ENCODE measurements at regions not wholly inside any gene's neighbourhood (a gene's known extent, or its start where the extent isn't known, plus 50 kb on each side); places are given as distances from the start of the nearest gene placed in this dataset.

DNA sequence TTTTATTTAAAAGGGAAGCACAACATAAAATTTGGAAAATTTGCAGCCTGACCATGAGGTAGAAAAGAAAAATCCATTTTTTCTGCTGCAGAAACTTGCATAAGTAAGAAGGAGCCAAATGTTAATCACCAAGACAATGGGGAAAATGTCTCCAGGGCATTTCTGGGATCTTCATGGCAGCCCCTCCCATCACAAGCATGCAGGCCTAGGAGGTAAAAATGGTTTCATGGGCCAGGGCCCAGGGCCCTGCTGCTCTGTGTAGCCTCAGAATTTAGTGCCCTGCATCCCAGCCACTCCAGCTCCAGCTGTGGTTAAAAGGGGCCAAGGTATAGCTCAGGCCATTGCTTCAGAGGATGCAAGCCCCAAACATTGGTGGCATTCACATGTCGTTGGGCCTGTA is 735.6 kb downstream of the GALC start:
- TF ChIP-seq TAF1 (conservative IDR thresholded peaks at IDR 0.05) (no peak), RXRA (IDR thresholded peaks at IDR 0.05) (no peak), HNF4G (IDR thresholded peaks at IDR 0.05) (no peak), RAD21 (IDR thresholded peaks at IDR 0.05) (no peak), SP1 (IDR thresholded peaks at IDR 0.05) (no peak), FOXA2 (IDR thresholded peaks at IDR 0.05) (no peak)
- TF ChIP-seq, protein P1, sequence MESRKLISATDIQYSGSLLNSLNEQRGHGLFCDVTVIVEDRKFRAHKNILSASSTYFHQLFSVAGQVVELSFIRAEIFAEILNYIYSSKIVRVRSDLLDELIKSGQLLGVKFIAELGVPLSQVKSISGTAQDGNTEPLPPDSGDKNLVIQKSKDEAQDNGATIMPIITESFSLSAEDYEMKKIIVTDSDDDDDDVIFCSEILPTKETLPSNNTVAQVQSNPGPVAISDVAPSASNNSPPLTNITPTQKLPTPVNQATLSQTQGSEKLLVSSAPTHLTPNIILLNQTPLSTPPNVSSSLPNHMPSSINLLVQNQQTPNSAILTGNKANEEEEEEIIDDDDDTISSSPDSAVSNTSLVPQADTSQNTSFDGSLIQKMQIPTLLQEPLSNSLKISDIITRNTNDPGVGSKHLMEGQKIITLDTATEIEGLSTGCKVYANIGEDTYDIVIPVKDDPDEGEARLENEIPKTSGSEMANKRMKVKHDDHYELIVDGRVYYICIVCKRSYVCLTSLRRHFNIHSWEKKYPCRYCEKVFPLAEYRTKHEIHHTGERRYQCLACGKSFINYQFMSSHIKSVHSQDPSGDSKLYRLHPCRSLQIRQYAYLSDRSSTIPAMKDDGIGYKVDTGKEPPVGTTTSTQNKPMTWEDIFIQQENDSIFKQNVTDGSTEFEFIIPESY (IDR thresholded peaks at IDR 0.05), result no peak
- TF ChIP-seq, protein P2, sequence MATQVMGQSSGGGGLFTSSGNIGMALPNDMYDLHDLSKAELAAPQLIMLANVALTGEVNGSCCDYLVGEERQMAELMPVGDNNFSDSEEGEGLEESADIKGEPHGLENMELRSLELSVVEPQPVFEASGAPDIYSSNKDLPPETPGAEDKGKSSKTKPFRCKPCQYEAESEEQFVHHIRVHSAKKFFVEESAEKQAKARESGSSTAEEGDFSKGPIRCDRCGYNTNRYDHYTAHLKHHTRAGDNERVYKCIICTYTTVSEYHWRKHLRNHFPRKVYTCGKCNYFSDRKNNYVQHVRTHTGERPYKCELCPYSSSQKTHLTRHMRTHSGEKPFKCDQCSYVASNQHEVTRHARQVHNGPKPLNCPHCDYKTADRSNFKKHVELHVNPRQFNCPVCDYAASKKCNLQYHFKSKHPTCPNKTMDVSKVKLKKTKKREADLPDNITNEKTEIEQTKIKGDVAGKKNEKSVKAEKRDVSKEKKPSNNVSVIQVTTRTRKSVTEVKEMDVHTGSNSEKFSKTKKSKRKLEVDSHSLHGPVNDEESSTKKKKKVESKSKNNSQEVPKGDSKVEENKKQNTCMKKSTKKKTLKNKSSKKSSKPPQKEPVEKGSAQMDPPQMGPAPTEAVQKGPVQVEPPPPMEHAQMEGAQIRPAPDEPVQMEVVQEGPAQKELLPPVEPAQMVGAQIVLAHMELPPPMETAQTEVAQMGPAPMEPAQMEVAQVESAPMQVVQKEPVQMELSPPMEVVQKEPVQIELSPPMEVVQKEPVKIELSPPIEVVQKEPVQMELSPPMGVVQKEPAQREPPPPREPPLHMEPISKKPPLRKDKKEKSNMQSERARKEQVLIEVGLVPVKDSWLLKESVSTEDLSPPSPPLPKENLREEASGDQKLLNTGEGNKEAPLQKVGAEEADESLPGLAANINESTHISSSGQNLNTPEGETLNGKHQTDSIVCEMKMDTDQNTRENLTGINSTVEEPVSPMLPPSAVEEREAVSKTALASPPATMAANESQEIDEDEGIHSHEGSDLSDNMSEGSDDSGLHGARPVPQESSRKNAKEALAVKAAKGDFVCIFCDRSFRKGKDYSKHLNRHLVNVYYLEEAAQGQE (IDR thresholded peaks at IDR 0.05), result no peak
- Histone ChIP-seq H3K27ac (ENCODE audit: low read depth in 1 of 2, low read length in 2 of 2) (no peak overlapping the region), H3K4me3 (ENCODE audit: low read depth in 1 of 3, low read length in 3 of 3) (no peak overlapping the region), H3K27me3 (ENCODE audit: control insufficient read depth in 4 of 4, insufficient read depth in 4 of 4, low read length in 3 of 4) (no peaks in the 10 kb centered on the region), H3K4me1 (ENCODE audit: control insufficient read depth in 4 of 4, insufficient read depth in 4 of 4, low read length in 3 of 4) (no peaks in the 10 kb centered on the region), H3K36me3 (ENCODE audit: control insufficient read depth in 4 of 4, insufficient read depth in 3 of 4, low read depth in 1 of 4, low read length in 3 of 4) (no peaks in the 10 kb centered on the region), H3K9me3 (ENCODE audit: control insufficient read depth in 4 of 4, low read length in 3 of 4) (no peaks in the 10 kb centered on the region), H3K9ac (ENCODE audit: low read depth in 1 of 2, low read length in 2 of 2) (no peak overlapping the region)
- no peak for DNase-seq (ENCODE audit: low spot score)
- WGBS, result 55% methylated on average over 1 of the region's 1 CpG

DNA sequence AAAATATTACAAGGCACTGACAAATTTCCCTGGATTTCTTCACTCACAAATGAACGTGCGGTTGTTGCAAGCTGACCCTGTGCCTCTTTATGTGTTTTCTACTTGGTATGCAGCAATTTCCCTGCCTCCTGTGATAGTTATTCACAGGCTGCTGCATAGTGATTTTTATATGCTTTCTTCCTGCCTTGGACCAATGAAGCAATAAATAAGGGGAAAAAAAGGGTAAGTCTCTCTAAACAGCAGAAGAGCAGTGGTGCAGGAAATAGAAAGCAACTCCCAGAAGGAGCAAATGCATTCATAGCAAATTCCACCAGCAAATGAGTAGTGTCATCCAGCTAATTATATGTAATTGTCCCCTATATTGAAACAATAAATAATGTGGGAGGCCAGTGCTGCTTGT is 737.9 kb downstream of the GALC start:
- Histone ChIP-seq H3K27ac (ENCODE audit: low read depth in 1 of 2, low read length in 2 of 2) (no peak overlapping the region), H3K9me3 (ENCODE audit: control insufficient read depth in 4 of 4, low read length in 3 of 4) (no peaks in the 10 kb centered on the region), H3K4me3 (ENCODE audit: low read depth in 1 of 3, low read length in 3 of 3) (no peak overlapping the region), H3K4me1 (ENCODE audit: control insufficient read depth in 4 of 4, insufficient read depth in 4 of 4, low read length in 3 of 4) (no peaks in the 10 kb centered on the region), H3K27me3 (ENCODE audit: control insufficient read depth in 4 of 4, insufficient read depth in 4 of 4, low read length in 3 of 4) (no peaks in the 10 kb centered on the region), H3K9ac (ENCODE audit: low read depth in 1 of 2, low read length in 2 of 2) (no peak overlapping the region), H3K36me3 (ENCODE audit: control insufficient read depth in 4 of 4, insufficient read depth in 3 of 4, low read depth in 1 of 4, low read length in 3 of 4) (no peaks in the 10 kb centered on the region)
- DNase-seq (ENCODE audit: low spot score), result no peak
- no peak for TF ChIP-seq NR2F2 (IDR thresholded peaks at IDR 0.05)
- TF ChIP-seq, protein P3, sequence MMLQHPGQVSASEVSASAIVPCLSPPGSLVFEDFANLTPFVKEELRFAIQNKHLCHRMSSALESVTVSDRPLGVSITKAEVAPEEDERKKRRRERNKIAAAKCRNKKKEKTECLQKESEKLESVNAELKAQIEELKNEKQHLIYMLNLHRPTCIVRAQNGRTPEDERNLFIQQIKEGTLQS (IDR thresholded peaks at IDR 0.05), result no peak
- no peak for TF ChIP-seq SP1 (IDR thresholded peaks at IDR 0.05)
- TF ChIP-seq, protein P4, sequence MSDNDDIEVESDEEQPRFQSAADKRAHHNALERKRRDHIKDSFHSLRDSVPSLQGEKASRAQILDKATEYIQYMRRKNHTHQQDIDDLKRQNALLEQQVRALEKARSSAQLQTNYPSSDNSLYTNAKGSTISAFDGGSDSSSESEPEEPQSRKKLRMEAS (IDR thresholded peaks at IDR 0.05), result no peak
- no peak for TF ChIP-seq JUND (IDR thresholded peaks at IDR 0.05)
- 83% methylated on average over 2 of the region's 2 CpGs for WGBS

DNA sequence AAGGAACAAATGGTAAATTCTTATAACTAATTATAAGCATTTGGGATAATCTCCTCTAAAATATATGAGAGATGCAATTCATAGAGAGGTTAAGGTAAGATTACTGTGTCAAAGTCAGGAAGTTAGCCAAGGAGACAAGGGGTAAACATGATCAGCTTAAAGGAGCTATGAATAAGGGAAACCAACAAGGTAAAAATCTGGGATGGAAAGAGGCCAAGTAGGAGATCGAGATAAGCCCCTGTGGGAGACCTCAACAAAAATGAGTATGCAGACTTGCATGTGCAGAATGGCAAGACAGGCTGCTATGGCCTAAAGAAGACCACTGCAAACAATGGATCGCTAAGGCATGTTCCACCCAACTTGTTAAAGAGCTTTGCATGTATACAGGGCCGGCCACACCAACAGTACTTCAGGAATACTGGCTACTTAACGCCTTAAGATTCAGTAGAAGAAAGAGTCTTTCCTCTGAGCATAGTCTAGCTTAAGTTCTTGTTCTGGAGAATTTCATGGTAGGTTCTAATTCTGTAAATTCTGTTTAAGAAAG is 738.6 kb downstream of the GALC start:
- no peak for DNase-seq (ENCODE audit: low spot score)
- Histone ChIP-seq H3K4me1 (ENCODE audit: control insufficient read depth in 4 of 4, insufficient read depth in 4 of 4, low read length in 3 of 4) (no peaks in the 10 kb centered on the region), H3K36me3 (ENCODE audit: control insufficient read depth in 4 of 4, insufficient read depth in 3 of 4, low read depth in 1 of 4, low read length in 3 of 4) (no peaks in the 10 kb centered on the region), H3K27me3 (ENCODE audit: control insufficient read depth in 4 of 4, insufficient read depth in 4 of 4, low read length in 3 of 4) (no peaks in the 10 kb centered on the region), H3K27ac (ENCODE audit: low read depth in 1 of 2, low read length in 2 of 2) (no peak overlapping the region), H3K4me3 (ENCODE audit: low read depth in 1 of 3, low read length in 3 of 3) (no peak overlapping the region), H3K9ac (ENCODE audit: low read depth in 1 of 2, low read length in 2 of 2) (no peak overlapping the region), H3K9me3 (ENCODE audit: control insufficient read depth in 4 of 4, low read length in 3 of 4) (no peaks in the 10 kb centered on the region)
- TF ChIP-seq YY1 (IDR thresholded peaks at IDR 0.05) (no peak), RXRA (IDR thresholded peaks at IDR 0.05) (no peak), TAF1 (conservative IDR thresholded peaks at IDR 0.05) (no peak), RAD21 (IDR thresholded peaks at IDR 0.05) (no peak), HNF4A (conservative IDR thresholded peaks at IDR 0.05) (no peak), JUND (IDR thresholded peaks at IDR 0.05) (no peak), GABPA (IDR thresholded peaks at IDR 0.05 in 1 of 2, conservative IDR thresholded peaks at IDR 0.05 in 1 of 2) (no peak), FOXA2 (IDR thresholded peaks at IDR 0.05) (no peak), FOXA1 (IDR thresholded peaks at IDR 0.05) (no peak)
- TF ChIP-seq, protein P3 (IDR thresholded peaks at IDR 0.05), result no peak
- TF ChIP-seq, protein P4 (IDR thresholded peaks at IDR 0.05), result no peak
- TF ChIP-seq, protein P2 (IDR thresholded peaks at IDR 0.05), result no peak
- WGBS, result 36% methylated on average over 4 of the region's 4 CpGs
